ENCODE measurements at regions not wholly inside any gene's neighbourhood (a gene's known extent, or its start where the extent isn't known, plus 50 kb on each side); places are given as distances from the start of the nearest gene placed in this dataset.

- no peak for DNase-seq
- no peak overlapping the region for H3K27ac Mint-ChIP-seq
- no peak overlapping the region for H3K4me3 Mint-ChIP-seq
- H3K4me1 Mint-ChIP-seq (ENCODE audit: low read depth) = no peaks in the 10 kb centered on the region
- no peaks in the 10 kb centered on the region for H3K27me3 Mint-ChIP-seq (ENCODE audit: insufficient read depth)
- H3K36me3 Mint-ChIP-seq (ENCODE audit: low read depth) = peaks cover 6% of the 10 kb centered on the region; the same call in 1 of the 2 replicates
- TF ChIP-seq CTCF (IDR thresholded peaks at IDR 0.05) = no peak
- H3K9me3 Mint-ChIP-seq = peaks cover 44% of the 10 kb centered on the region
Observed at GRCh38 chr5:63055421-63055820, 476.8 kb downstream of the LRRC70 start.

GRCh38 chr5:63053019-63053638 lies 474.5 kb downstream of the LRRC70 start:
- TF ChIP-seq CTCF (IDR thresholded peaks at IDR 0.05) = no peak

GRCh38 chr5:63050916-63051315 lies 472.3 kb downstream of the LRRC70 start:
- TF ChIP-seq CTCF (IDR thresholded peaks at IDR 0.05) = no peak
- Mint-ChIP-seq H3K4me1 (ENCODE audit: low read depth) (no peaks in the 10 kb centered on the region), H3K27ac (no peak overlapping the region), H3K27me3 (ENCODE audit: insufficient read depth) (no peaks in the 10 kb centered on the region), H3K9me3 (peaks cover 49% of the 10 kb centered on the region), H3K4me3 (no peak overlapping the region), H3K36me3 (ENCODE audit: low read depth) (peaks cover 6% of the 10 kb centered on the region; the same call in 1 of the 2 replicates)
- DNase-seq = no peak

More at GRCh38 chr5:63053019-63053638, 474.5 kb downstream of the LRRC70 start:
- no peaks in the 10 kb centered on the region for H3K27me3 Mint-ChIP-seq (ENCODE audit: insufficient read depth)
- no peak overlapping the region for H3K4me3 Mint-ChIP-seq
- DNase-seq = no peak
- H3K4me1 Mint-ChIP-seq (ENCODE audit: low read depth) = no peaks in the 10 kb centered on the region
- no peak overlapping the region for H3K27ac Mint-ChIP-seq
- H3K9me3 Mint-ChIP-seq = peaks cover 43% of the 10 kb centered on the region
- peaks cover 6% of the 10 kb centered on the region; the same call in 1 of the 2 replicates for H3K36me3 Mint-ChIP-seq (ENCODE audit: low read depth)

GRCh38 chr5:63049935-63050334 lies 471.3 kb downstream of the LRRC70 start:
- Mint-ChIP-seq H3K36me3 (ENCODE audit: low read depth) (no peaks in the 10 kb centered on the region), H3K27ac (no peak overlapping the region), H3K4me1 (ENCODE audit: low read depth) (no peaks in the 10 kb centered on the region), H3K9me3 (peaks cover 47% of the 10 kb centered on the region), H3K4me3 (no peak overlapping the region), H3K27me3 (ENCODE audit: insufficient read depth) (no peaks in the 10 kb centered on the region)
- no peak for DNase-seq
- no peak for TF ChIP-seq CTCF (IDR thresholded peaks at IDR 0.05)

GRCh38 chr5:63043792-63044191 lies 465.2 kb downstream of the LRRC70 start:
- H3K27ac Mint-ChIP-seq = no peak overlapping the region
- DNase-seq = no peak
- no peaks in the 10 kb centered on the region for H3K4me1 Mint-ChIP-seq (ENCODE audit: low read depth)
- H3K27me3 Mint-ChIP-seq (ENCODE audit: insufficient read depth) = no peaks in the 10 kb centered on the region
- H3K36me3 Mint-ChIP-seq (ENCODE audit: low read depth) = no peaks in the 10 kb centered on the region
- TF ChIP-seq CTCF (IDR thresholded peaks at IDR 0.05) = no peak
- H3K4me3 Mint-ChIP-seq = no peak overlapping the region
- peaks cover 27% of the 10 kb centered on the region for H3K9me3 Mint-ChIP-seq
